SK-N-SH treated with all-trans-retinoic acid at 6 μM for 48 hours (cell line): ENCODE measurements at regions not wholly inside any gene's neighbourhood (a gene's known extent, or its start where the extent isn't known, plus 50 kb on each side); places are given as distances from the start of the nearest gene placed in this dataset.

Experiments used
- CREB5 ChIP-seq: fragments of 250-450 bp; sonication (Bioruptor Pico); IDR thresholded peaks from 2 replicates; pipeline ENCODE4 v1.5.1; 2020; ENCODE audit warnings: low read depth, mild to moderate bottlenecking, moderate library complexity
- CSDC2 ChIP-seq: fragments of 250-450 bp; sonication (Bioruptor Pico); IDR thresholded peaks from 2 replicates; pipeline ENCODE4 v1.5.0; 2020; ENCODE audit warnings: mild to moderate bottlenecking, moderate library complexity
- PPARA ChIP-seq: fragments of 250-450 bp; sonication (Bioruptor Pico); IDR thresholded peaks from 2 replicates; pipeline ENCODE4 v1.5.0; 2020; ENCODE audit warnings: mild to moderate bottlenecking, borderline replicate concordance
- ZFP30 ChIP-seq: fragments of 450-650 bp; formaldehyde crosslinking; IDR thresholded peaks from 2 replicates; pipeline ENCODE4 v1.5.0; 2022; ENCODE audit warnings: mild to moderate bottlenecking, moderate library complexity

GRCh38 chr17:27224526-27225315 lies 69.2 kb upstream of the WSB1 start:
- TF ChIP-seq CSDC2 (CRISPR knock-in tag) (no peak), ZFP30 (CRISPR knock-in tag) (no peak), PPARA (CRISPR knock-in tag) (no peak), CREB5 (no peak)
